HG02759 (cell line): ENCODE measurements at regions not wholly inside any gene's neighbourhood (a gene's known extent, or its start where the extent isn't known, plus 50 kb on each side); places are given as distances from the start of the nearest gene placed in this dataset.
"Not testable (repeated sequence)": the region's sequence is repeated elsewhere in the genome, so short reads cannot be mapped to it uniquely, and the experiment has no call there.

Source experiments
- ATAC-seq: cut with Tn5 transposase; IDR thresholded peaks from one replicate; pipeline ENCODE4 v1.9.1; 2021; ENCODE audit warnings: mild to moderate bottlenecking, moderate library complexity; ENCODE audit not compliant: unreplicated experiment

DNA sequence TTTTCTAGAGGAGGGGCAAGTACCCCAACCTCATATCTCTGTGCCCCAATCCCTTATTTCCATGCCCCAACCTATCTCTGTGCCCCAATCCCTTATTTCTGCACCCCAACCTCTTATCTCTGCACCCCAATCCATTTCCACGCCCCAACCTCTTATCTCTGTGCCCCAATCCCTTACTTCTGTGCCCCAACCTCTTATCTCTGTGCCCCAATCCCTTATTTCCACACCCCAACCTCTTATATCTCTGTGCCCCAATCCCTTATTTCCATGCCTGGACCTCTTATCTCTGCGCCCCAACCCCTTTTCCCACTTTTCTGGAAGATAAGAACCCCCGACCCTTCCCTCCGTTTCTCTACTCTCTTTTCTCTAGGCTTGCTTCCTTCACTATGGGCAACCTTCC, 199.0 kb downstream of the JRKL start:
- ATAC-seq, result not testable (repeated sequence)

DNA sequence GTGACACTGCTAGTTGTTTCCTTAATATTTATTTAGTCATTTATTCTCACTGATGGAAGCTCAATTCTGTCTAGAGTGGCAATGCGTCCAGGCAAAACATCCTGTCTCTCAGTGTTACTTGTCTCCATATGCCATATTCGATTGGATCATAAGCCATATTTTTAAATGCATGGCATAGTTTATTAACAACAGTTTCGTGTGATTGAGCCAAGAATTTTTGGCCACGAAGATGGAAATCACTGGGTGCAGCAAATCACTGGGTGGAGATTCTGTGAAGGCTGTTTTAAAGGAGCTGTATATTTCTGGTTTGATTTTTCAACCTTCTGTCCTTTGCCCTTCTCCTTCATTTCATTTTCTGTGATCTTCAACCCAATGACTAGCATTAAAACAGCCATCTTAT, 205.2 kb downstream of the JRKL start:
- ATAC-seq, result no peak

DNA sequence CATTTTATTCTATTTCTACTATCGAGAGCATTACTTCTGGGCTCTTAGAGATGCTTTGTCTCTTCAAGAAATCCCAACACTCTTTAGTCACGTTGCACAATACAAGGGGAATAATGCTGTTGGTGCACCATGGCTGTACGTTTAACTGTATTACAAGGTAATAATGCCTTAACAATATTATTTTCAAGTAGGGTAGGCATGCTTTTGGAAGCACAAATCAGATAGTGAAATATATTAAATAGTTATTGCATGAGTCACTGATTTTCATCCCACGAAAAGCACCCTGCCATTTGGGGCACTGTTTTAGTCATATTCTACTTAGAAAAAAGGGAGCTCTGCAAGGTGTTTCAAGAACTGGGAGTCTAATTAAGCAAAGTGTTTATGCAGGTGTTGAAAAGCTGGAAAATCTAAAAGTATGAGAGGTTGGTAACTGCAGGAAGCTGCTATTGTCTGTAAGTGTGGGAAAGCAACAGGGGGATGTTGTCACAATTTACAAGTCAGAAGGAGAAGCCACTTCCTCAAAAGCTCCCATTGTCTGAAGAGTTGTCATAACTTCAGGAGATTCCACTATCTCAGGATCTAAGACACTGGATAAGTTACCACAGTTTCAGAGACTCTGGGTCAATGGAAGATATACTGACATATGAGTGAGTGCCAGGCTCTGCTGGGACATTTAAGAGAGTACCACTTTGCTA, 218.2 kb downstream of the JRKL start:
- ATAC-seq, result no peak

DNA sequence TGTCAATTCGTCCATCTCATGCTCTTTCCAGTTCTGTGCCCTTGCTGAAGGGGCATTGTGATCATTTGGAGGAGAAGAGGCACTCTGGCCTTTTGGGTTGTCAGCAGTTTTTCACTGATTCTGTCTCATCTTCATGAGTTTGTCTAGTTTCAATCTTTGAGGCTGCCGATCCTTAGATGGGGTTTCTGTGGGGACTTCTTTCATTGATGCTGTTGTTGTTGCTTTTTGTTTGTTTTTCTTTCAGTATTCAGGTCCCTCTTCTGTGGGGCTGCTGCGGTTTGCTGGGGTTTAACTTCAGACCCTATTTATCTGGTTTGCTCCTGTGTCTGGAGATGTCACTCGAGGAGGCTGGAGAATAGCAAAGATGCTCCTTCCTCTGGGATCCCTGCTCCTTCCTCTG, 224.3 kb downstream of the JRKL start:
- ATAC-seq, result no peak

DNA sequence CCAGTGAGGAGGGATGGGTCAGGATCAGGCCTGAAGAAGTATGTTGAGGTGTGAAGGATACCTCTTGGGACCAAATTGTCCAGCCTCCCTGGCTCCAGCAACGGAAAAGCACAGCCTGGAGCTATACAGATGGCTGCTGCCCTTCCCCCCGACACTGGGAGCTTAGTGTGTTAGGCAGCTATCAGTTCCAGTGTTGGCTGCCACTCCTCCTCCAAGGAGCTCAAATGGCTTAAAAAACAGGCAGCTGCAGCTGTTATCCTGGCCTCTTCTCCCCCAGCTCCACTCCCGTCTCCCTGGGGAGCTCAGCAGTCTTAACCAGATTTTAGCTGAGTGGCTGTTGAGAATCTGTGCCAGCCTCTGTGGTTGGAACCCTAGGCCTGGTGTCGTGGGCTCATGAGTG, 225.0 kb downstream of the JRKL start:
- ATAC-seq, result no peak

DNA sequence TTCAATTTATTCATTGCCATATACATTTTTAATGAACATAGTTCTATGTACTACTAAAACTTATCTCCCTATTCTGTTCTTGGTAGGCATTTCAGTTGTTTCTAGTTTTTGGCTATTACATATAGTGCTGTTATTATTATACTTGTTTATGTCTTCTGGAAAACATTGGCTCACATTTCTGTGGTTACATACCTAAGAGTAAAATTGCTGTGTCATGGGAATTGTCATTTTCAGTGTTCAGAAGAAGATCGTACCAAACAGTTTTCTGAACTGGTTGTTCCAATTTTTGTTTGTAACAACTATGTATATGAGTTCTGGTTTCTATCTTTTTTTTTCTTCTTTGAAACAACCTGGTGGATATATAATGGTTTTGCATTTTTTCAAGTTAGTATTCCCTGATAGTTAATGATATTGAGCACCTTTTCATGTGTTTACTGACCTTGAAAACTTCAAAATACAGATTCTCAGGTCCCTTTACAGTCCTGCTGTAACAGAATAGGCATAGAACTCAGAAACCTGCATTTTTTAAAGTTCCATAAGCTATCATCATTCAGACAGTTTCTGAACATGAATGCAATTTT, 230.7 kb downstream of the JRKL start:
- ATAC-seq, result no peak

DNA sequence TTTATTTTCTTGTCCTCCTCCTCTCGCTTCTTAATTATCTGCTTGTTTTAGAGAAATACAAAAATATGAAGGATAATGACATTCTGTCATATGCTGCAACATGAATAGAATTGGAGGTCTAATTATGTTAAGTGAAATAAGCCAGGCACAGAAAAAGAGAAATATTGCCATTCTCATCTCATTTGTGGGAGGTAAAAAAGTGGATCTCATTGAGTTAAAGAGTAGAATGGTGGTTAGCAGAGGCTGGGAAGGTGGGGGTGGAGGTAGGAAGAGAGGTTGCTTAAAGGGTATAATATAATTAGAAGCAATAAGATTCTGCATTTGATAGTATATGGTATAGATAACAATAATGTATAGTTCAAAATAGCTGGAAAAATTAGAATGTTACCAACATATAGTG, 231.3 kb downstream of the JRKL start:
- ATAC-seq, result no peak

DNA sequence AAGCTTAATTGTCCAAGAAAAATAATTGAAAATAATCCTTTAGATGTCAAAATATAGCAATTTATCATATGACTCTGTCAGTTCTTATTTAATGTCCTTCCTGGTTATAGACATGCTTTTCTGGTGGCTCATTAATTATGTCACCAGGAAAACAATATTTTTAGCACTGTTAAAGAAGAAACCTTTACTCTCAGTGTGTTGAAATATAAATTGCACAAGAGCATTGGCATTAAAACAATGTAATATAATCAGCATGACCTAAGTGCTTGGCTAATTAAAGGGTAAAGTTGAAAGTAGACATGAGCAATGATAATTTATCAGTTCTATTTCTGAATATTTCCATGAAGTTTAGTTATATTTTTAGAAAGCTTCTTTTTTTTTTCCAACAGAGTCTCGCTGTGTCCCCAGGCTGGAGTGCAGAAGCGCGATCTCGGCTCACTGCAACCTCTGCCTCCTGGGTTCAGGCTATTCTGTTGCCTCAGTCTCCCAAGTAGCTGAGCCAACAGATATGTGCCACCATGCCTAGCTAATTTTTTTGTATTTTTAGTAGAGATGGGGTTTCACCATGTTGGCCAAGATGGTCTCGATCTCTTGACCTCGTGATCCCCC, 232.3 kb downstream of the JRKL start:
- no peak for ATAC-seq

DNA sequence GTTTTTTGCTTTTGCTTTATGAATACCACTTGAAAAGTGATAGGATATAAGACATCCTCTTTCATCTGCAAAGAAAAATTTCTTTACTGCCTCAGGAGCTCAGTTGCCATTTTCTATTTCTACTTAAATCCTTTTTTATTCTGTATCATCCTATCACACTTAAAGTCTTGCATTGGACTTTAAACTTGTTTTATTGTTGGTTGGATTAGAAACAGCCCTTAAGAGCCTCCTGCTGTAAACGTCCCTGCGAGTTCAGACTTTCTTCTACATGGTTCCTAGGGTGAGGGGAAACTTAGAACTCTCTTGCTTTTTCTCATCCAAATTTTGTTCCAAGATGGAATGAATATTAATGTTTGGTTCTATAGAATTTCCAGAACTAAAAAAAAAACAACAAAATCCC, 234.3 kb downstream of the JRKL start:
- ATAC-seq, result no peak

DNA sequence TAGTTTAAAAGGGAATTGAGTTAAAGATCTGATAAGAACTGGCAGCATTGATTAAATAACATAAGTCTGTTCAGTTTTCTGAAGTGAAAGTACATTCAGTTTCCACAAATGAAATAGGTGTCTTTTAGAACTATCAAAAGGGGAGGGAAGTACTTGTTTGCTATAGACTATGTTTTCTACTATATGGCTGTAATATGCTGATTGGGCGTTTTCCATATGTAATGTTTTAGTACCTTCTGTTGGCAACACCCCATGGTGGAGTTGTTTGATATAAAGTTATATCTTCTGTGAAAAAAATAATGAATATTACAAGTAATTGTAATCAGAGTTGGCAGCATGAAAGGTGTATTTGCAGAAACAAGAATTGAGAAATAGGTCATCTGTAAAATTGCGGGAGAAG, 237.6 kb downstream of the JRKL start:
- ATAC-seq, result no peak

DNA sequence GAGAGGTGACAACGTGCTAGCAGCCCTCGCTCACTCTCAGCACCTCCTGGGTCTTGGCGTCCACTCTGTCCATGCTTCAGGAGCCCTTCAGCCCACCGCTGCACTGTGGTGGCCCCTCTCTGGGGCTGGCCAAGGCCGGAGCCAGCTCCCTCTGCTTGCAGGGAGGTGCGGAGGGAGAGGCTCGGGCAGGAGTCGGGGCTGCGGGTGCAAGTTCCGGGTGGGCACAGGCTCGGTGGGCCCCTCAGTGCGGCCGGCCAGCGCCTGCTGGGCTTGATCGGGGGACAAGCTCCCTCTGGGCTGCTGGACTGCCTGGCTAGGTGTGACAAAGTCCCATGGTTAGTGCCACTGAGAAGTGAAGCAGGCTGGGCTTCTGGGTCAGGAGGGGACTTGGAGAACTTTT, 245.8 kb downstream of the JRKL start:
- ATAC-seq, result no peak

DNA sequence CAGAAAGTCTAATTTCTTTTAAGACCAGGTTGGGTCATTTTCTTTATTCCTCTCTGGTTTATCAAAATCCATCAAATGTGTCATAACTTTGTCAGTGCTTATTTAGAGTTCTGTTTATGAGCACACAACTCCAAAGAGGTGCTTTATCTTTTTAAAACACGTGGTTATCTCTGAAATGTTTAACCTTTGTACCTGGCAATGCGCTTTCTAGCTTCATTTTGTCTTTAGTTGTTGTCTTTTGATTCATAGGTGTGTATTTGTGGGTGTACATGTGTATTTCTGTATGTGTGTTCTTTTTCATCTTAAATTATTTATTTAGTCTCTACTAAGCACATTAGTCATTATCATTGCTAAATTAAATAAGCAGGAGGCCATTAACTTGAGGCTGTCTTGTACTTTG, 251.4 kb downstream of the JRKL start:
- ATAC-seq, result no peak

DNA sequence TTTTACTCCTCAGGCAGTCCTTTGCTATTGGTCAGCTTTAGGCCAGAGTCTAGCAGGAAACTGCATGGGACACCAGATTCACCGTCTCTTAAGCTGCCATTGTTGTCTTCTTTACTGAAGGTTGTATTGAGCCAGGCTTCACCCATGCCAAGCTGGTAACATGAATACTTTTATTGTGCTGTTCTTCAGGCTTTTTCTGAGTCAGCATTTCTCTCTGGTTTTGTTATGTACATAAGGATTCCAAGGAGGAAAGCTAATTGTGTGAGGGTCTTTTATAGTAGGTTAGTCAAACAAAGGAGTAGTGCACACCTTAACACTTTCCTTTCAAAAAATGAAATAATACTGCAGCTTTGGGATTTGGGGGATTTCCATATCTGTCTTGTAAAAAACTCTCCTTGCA, 252.8 kb downstream of the JRKL start:
- no peak for ATAC-seq

DNA sequence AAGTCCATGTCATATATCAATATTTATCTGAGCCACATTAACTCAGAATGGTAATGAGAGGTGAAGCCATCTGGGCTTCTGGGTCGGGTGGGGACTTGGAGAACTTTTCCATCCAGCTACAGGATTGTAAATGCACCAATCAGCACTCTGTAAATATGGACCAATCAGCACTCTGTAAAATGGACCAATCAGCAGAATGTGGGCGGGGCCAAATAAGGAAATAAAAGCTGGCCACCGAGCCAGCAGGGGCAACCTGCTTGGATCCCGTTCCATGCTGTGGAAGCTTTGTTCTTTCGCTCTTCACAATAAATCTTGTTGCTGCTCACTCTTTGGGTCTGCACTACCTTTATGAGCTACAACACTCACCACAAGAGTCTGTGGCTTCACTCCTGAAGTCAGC, 253.4 kb downstream of the JRKL start:
- ATAC-seq, result no peak

DNA sequence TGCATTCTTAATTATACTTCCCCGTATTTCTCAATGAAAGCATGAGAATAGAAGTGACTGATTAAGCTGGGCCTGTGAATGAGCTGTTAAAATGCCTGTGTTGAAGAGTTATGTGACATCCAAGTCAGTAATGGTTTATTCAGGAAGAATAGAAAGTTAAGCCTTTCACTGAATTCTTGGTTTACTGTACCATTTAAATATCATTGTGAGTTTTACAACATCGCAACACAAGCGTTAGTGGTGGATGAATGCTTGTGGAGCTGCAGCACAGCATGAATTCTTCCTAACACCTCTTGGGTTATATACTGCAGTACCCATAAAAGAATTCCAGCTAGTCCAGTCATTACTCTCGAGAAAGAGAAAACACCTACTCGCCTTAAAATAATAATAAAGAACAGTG, 257.8 kb downstream of the JRKL start:
- no peak for ATAC-seq

DNA sequence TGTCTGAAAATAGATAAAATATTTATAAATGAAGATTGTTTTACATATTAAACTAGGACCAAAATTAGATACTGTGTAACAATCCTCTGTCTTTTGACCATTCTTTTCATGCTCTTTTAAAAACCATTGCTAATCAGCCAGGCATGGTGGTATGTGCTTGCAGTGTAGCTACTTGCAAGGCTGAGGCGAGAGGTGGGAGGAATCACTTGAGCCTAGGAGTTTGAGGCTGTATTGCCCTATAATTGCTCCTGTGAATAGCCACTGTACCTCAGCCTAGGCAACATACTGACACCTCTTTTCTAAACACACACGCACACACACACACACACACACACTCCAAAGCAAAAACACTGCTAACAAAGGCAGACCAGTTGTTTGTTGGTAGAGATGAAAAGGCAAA, 259.2 kb downstream of the JRKL start:
- ATAC-seq, result no peak

DNA sequence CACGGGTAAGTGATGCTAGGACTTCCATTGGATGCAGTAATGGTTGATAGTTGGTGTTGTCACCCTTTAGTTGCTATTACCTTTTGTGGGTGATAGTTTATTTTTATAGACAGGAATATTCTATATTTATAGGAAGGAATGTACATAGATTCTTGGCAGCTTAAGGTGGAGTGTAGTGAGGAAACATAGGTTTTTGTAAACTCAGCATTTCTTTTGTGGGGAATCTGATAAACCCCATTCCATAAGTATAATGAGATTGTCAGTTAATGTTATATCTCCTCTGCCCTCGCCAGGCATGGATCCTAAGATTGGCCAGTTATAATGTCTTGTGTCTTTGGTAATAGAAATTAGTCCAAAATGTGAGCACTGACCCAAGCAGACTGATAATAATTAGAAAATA, 262.7 kb downstream of the JRKL start:
- ATAC-seq, result no peak

DNA sequence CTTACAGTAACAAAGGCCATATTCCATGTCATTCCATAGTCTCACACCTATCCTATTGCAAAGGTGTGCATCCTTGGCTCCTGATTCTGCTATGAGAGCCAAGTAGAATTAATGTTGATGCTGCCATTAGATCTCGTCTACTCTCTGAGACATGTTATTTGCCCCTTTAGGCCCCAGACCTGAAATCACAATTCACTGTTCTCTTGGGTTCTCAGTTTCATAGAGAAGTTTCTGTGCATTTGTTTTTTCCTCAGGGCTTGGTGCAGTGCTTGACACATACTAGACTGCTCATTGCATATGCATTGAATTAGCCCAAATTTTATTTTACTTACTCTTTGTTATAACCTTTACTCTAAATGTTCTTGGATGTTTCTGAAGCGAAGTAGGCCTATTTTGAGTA, 265.7 kb downstream of the JRKL start:
- ATAC-seq, result no peak

DNA sequence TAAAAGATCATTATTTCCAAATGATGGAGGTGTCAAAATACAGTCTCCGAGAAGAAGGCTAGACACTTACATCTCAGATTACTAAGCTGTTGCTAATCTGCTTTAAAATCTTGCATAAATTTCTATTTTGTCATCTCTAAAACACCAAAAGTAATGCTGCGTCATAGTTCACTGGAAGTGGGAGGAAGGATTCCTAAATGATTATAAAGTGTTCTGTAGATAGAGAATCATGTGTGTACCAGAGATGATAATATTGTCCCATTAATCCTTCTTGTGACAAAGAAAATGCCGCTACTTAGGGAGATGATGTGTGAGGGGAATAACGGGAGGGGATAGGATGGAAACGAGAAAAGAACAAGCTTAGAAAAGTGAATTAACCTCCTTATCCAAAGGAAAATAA, 268.6 kb downstream of the JRKL start:
- no peak for ATAC-seq

DNA sequence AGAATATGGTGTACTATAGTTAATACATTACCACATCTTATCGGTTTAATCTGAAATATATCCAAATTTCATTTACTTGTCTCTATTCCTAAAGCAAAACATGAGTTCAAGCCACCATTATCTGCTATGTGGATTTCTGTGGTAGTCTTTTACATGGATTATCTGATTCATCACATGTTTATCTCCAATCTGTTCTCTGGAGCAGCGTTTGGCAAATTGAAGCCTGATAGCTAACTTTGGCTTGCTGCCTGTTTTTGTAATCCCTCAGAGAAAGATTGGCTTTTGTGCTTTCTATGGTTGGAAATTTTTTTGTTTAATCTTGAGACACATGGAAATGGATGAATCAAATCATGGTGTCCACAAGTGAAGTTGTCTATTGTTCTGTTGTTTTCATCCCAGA, 274.3 kb downstream of the JRKL start:
- no peak for ATAC-seq

DNA sequence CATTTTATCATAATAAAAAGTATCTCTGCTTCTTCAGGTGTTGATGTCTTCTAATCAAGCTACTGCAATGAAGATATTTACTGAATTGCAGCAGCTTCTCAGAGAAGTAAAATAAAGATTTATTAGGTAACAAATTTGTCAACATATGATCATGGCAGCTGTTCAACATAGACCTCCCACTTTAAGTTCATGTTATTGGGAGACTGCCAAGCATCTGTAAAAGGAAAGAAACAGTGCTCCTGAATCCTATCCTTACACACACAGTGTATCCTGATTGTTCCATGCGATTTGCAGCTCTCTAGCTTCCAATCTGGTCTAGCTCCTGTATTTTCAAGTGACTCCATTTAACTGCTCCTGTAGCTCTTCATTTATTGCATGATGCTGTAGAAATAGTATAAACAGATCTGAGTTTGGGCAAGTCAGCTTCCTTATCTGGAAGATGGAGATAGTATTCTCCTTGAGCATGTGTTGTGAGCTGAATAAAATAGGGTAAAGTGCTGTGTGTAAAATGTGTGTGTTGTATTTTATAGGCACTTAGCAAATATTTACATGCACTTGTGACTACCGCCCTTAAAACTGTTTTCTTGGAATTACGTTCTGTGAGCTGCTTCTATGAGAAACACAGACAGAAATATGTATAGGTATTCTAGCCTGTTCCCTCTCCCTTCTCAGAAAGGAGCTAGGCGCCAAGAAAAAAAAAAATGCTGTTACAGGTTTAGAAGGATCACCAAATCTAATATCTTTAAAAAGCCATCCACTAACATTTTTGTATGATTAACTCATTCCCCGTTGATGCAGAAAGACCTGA, 290.6 kb downstream of the JRKL start:
- no peak for ATAC-seq
